Loucy (cell line): ENCODE measurements at regions not wholly inside any gene's neighbourhood (a gene's known extent, or its start where the extent isn't known, plus 50 kb on each side); places are given as distances from the start of the nearest gene placed in this dataset.

ENCODE experiments used
- H2AFZ ChIP-seq: fragments of 200-600 bp; sonication (generic); 2 replicates; pipeline ENCODE4 v1.6.0; 2016; ENCODE audit warnings: antibody characterized with exemption, mild to moderate bottlenecking, low read length, moderate library complexity
- H3F3A ChIP-seq: fragments of 200-600 bp; 2 replicates; pipeline ENCODE4 v1.6.0; 2016; ENCODE audit warnings: antibody characterized with exemption, low read depth, mild to moderate bottlenecking
- H3K27me3 ChIP-seq: fragments of 200-600 bp; sonication (generic); 2 replicates; pipeline ENCODE4 v1.6.1; 2014; ENCODE audit warnings: low read length, mild to moderate bottlenecking; ENCODE audit not compliant: insufficient read depth, poor library complexity, severe bottlenecking
- H3K36me3 ChIP-seq: fragments of 200-600 bp; sonication (generic); 2 replicates; pipeline ENCODE4 v1.6.1; 2016; ENCODE audit warnings: low read length; ENCODE audit not compliant: insufficient read depth
- H3K4me1 ChIP-seq: fragments of 200-600 bp; sonication (generic); 2 replicates; pipeline ENCODE4 v1.5.1; 2014; ENCODE audit warnings: low read length, mild to moderate bottlenecking; ENCODE audit not compliant: insufficient read depth, poor library complexity, severe bottlenecking
- H3K4me2 ChIP-seq: fragments of 200-600 bp; sonication (generic); 2 replicates; pipeline ENCODE4 v1.6.0; 2014; ENCODE audit warnings: antibody characterized with exemption, low read length, low read depth, mild to moderate bottlenecking; ENCODE audit not compliant: poor library complexity, severe bottlenecking
- H3K4me3 ChIP-seq: fragments of 200-600 bp; sonication (generic); 2 replicates; pipeline ENCODE4 v1.5.1; 2014; ENCODE audit warnings: low read length, mild to moderate bottlenecking, mixed read lengths; ENCODE audit not compliant: poor library complexity, severe bottlenecking
- H3K79me2 ChIP-seq: fragments of 200-600 bp; sonication (generic); 2 replicates; pipeline ENCODE4 v1.6.1; 2014; ENCODE audit warnings: low read length; ENCODE audit not compliant: insufficient read depth
- H3K9ac ChIP-seq: fragments of 200-600 bp; sonication (generic); 2 replicates; pipeline ENCODE4 v1.6.0; 2014; ENCODE audit warnings: mild to moderate bottlenecking, low read depth, low read length, moderate library complexity; ENCODE audit not compliant: poor library complexity, severe bottlenecking
- H3K9me2 ChIP-seq: fragments of 200-600 bp; sonication (generic); replicated peaks from 2 replicates; pipeline ENCODE4 v1.6.1; 2016; ENCODE audit warnings: low read depth, low read length, mixed read lengths
- H3K9me3 ChIP-seq: fragments of 200-600 bp; sonication (generic); 2 replicates; pipeline ENCODE4 v1.6.1; 2014; ENCODE audit warnings: mild to moderate bottlenecking, antibody characterized with exemption, low read length, low read depth; ENCODE audit not compliant: insufficient read depth
- H4K20me1 ChIP-seq: fragments of 200-600 bp; sonication (generic); 2 replicates; pipeline ENCODE4 v1.6.0; 2014; ENCODE audit warnings: antibody characterized with exemption, low read length, mild to moderate bottlenecking; ENCODE audit not compliant: insufficient read depth, poor library complexity, severe bottlenecking
- EZH2phosphoT487 ChIP-seq: fragments of 200-600 bp; IDR thresholded peaks from 2 replicates; pipeline ENCODE4 v1.6.1; 2018; ENCODE audit warnings: antibody characterized with exemption, mild to moderate bottlenecking, moderate library complexity, borderline replicate concordance
- TF ChIP-seq, protein P1 (sequence below): fragments of 200-600 bp; sonication (generic); conservative IDR thresholded peaks from 2 replicates; pipeline ENCODE4 v1.5.1; 2014; ENCODE audit warnings: mild to moderate bottlenecking, antibody characterized with exemption, low read length

DNA sequence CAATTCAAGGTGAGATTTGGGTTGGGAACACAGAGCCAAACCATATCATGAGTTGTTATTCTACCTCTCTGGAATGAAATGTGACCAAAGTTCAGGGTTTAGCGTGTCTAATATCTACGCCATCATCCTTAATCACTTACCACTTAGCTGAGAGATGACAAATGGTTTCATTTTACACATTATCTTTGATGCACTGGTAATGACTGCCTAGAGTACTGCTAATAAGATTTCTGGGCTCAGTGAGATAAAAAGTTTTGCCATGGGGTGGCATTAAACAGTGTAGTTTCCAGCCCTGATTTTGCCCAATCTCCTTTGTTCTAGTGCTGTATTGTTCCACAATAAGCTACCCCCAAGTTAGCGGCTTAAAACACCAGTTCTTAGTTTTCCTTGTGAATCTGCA is 367.2 kb downstream of the MLLT3 start:
- Histone ChIP-seq H3K79me2 (no peaks in the 10 kb centered on the region), H3F3A (no peaks in the 10 kb centered on the region), H3K4me2 (no peak overlapping the region), H2AFZ (no peak overlapping the region), H3K36me3 (no peaks in the 10 kb centered on the region), H3K4me3 (no peak overlapping the region), H3K9me2 (no peaks in the 10 kb centered on the region), H3K4me1 (peaks cover 11% of the 10 kb centered on the region), H4K20me1 (no peaks in the 10 kb centered on the region), H3K9me3 (no peaks in the 10 kb centered on the region), H3K9ac (no peak overlapping the region), H3K27me3 (no peaks in the 10 kb centered on the region)
- TF ChIP-seq EZH2phosphoT487: no peak
- TF ChIP-seq, protein P1, sequence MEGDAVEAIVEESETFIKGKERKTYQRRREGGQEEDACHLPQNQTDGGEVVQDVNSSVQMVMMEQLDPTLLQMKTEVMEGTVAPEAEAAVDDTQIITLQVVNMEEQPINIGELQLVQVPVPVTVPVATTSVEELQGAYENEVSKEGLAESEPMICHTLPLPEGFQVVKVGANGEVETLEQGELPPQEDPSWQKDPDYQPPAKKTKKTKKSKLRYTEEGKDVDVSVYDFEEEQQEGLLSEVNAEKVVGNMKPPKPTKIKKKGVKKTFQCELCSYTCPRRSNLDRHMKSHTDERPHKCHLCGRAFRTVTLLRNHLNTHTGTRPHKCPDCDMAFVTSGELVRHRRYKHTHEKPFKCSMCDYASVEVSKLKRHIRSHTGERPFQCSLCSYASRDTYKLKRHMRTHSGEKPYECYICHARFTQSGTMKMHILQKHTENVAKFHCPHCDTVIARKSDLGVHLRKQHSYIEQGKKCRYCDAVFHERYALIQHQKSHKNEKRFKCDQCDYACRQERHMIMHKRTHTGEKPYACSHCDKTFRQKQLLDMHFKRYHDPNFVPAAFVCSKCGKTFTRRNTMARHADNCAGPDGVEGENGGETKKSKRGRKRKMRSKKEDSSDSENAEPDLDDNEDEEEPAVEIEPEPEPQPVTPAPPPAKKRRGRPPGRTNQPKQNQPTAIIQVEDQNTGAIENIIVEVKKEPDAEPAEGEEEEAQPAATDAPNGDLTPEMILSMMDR: no peak

DNA sequence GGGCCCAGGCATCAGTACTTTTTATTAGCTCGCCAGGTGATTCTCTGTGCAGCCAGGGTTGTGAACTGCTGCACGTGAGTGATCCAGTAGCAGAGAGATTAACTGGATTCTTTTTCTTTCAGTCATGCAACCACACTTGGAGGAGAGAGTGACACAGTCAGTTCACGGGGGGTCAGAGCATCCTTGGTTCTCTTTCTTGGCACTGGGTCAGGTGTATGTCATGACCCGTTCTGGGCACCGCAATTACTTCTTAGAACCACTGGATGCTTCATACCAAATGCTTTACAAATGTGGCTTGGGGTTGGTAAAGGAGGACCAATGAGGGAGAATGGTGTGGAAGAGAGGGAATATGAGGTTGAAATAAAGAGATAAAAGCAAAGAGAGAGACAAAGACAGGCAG is 368.7 kb downstream of the MLLT3 start:
- no peaks in the 10 kb centered on the region for H3K36me3 ChIP-seq
- H3K4me1 ChIP-seq: peaks cover 11% of the 10 kb centered on the region
- no peak overlapping the region for H2AFZ ChIP-seq
- TF ChIP-seq, protein P1: no peak
- TF ChIP-seq EZH2phosphoT487: no peak
- no peak overlapping the region for H3K4me2 ChIP-seq
- no peaks in the 10 kb centered on the region for H3K79me2 ChIP-seq
- no peak overlapping the region for H3K4me3 ChIP-seq
- no peak overlapping the region for H3K9ac ChIP-seq
- H3F3A ChIP-seq: no peaks in the 10 kb centered on the region
- no peaks in the 10 kb centered on the region for H3K27me3 ChIP-seq
- H3K9me2 ChIP-seq: no peaks in the 10 kb centered on the region
- H4K20me1 ChIP-seq: no peaks in the 10 kb centered on the region
- H3K9me3 ChIP-seq: no peaks in the 10 kb centered on the region

DNA sequence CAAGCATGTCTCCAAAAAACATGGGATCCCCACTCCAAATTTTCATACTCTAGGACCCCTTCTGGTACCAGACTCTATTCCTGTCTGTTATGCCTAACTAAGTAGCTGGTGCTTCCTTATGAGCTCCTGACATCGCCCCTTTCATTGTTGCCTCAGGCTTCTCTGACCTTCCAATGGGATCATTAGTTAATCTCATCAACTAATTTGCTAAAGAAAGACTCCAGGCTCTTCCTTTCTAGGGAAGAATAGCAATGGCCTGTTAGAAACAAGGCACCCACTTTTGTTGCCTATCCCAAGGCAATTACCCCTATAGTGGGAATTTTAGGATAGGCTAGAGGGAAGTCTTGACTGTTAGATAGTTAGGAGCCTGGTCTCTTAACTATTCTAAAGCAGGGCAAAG is 369.5 kb downstream of the MLLT3 start:
- no peaks in the 10 kb centered on the region for H3K9me2 ChIP-seq
- H2AFZ ChIP-seq: no peak overlapping the region
- no peak overlapping the region for H3K9ac ChIP-seq
- H3F3A ChIP-seq: no peaks in the 10 kb centered on the region
- H4K20me1 ChIP-seq: no peaks in the 10 kb centered on the region
- no peaks in the 10 kb centered on the region for H3K36me3 ChIP-seq
- peaks cover 11% of the 10 kb centered on the region for H3K4me1 ChIP-seq
- TF ChIP-seq, protein P1: no peak
- TF ChIP-seq EZH2phosphoT487: no peak
- no peaks in the 10 kb centered on the region for H3K79me2 ChIP-seq
- H3K27me3 ChIP-seq: no peaks in the 10 kb centered on the region
- no peak overlapping the region for H3K4me2 ChIP-seq
- no peaks in the 10 kb centered on the region for H3K9me3 ChIP-seq
- H3K4me3 ChIP-seq: no peak overlapping the region
